Hepatocyte (in vitro differentiated cells): ENCODE measurements at regions not wholly inside any gene's neighbourhood (a gene's known extent, or its start where the extent isn't known, plus 50 kb on each side); places are given as distances from the start of the nearest gene placed in this dataset. TPM values are rescaled to one million over a fixed set of nuclear protein-coding genes. Genes with fewer than 3 reads are reported as not detected.

Source experiments
- DNase-seq: peaks from one replicate; pipeline ENCODE4 v3.0.0-alpha.2; 2016; ENCODE audit warnings: low spot score
- H2AFZ ChIP-seq: fragments of 200-600 bp; sonication (generic); 2 replicates; pipeline ENCODE4 v1.6.0; 2016; ENCODE audit warnings: antibody characterized with exemption, mild to moderate bottlenecking
- H3K27ac ChIP-seq: fragments of 200-600 bp; sonication (generic); 2 replicates; pipeline ENCODE4 v1.5.1; 2016; ENCODE audit warnings: mild to moderate bottlenecking
- H3K27me3 ChIP-seq: fragments of 200-600 bp; sonication (generic); 2 replicates; pipeline ENCODE4 v1.6.1; 2016
- H3K36me3 ChIP-seq: fragments of 200-600 bp; sonication (generic); replicated peaks from 2 replicates; pipeline ENCODE4 v1.5.1; 2016; ENCODE audit warnings: low read depth; ENCODE audit not compliant: insufficient read depth
- H3K4me1 ChIP-seq: fragments of 200-600 bp; sonication (generic); 2 replicates; pipeline ENCODE4 v1.5.1; 2016; ENCODE audit warnings: mild to moderate bottlenecking, moderate library complexity; ENCODE audit not compliant: insufficient read depth
- H3K4me2 ChIP-seq: fragments of 200-600 bp; sonication (generic); 2 replicates; pipeline ENCODE4 v1.6.0; 2016
- H3K4me3 ChIP-seq: fragments of 200-600 bp; sonication (generic); 2 replicates; pipeline ENCODE4 v1.5.1; 2016; ENCODE audit warnings: mild to moderate bottlenecking
- H3K79me2 ChIP-seq: fragments of 200-600 bp; sonication (generic); 2 replicates; pipeline ENCODE4 v1.6.0; 2017; ENCODE audit warnings: mild to moderate bottlenecking
- H3K9me2 ChIP-seq: fragments of 200-600 bp; sonication (generic); replicated peaks from 2 replicates; pipeline ENCODE4 v1.6.0; 2017; ENCODE audit warnings: mild to moderate bottlenecking; ENCODE audit not compliant: insufficient read depth
- H3K9me3 ChIP-seq: fragments of 200-600 bp; sonication (generic); 2 replicates; pipeline ENCODE4 v1.5.1; 2016; ENCODE audit warnings: low read depth, mild to moderate bottlenecking
- H4K20me1 ChIP-seq: fragments of 200-600 bp; sonication (generic); 2 replicates; pipeline ENCODE4 v1.6.0; 2016; ENCODE audit warnings: mild to moderate bottlenecking; ENCODE audit not compliant: insufficient read depth, poor library complexity, severe bottlenecking
- EZH2 ChIP-seq: fragments of 200-600 bp; sonication (generic); IDR thresholded peaks from 2 replicates; pipeline ENCODE4 v1.6.1; 2016; ENCODE audit warnings: antibody characterized with exemption, mild to moderate bottlenecking, borderline replicate concordance
- EZH2phosphoT487 ChIP-seq: fragments of 200-600 bp; sonication (generic); IDR thresholded peaks from one replicate; pipeline ENCODE4 v1.6.1; 2018; ENCODE audit warnings: antibody characterized with exemption, mild to moderate bottlenecking, low read depth, moderate library complexity; ENCODE audit not compliant: unreplicated experiment, severe bottlenecking
- WGBS: methylation state at CpG from one replicate; pipeline ENCODE4 v1.1.6; 2016; ENCODE audit warnings: low lambda C conversion rate; ENCODE audit errors: missing lambda C conversion rate; 5-methylcytosine and 5-hydroxymethylcytosine counted together
- small RNA-seq: library from RNA; depleted of rRNA; stranded (forward); fragments of <200 nt; gene quantifications from one replicate; pipeline ENCODE3, GENCODE V24; 2014
- TF ChIP-seq, protein P1 (sequence below): fragments of 200-600 bp; sonication (generic); IDR thresholded peaks from 2 replicates; pipeline ENCODE4 v1.5.1; 2016; ENCODE audit warnings: antibody characterized with exemption, mild to moderate bottlenecking; ENCODE audit not compliant: poor library complexity

DNA sequence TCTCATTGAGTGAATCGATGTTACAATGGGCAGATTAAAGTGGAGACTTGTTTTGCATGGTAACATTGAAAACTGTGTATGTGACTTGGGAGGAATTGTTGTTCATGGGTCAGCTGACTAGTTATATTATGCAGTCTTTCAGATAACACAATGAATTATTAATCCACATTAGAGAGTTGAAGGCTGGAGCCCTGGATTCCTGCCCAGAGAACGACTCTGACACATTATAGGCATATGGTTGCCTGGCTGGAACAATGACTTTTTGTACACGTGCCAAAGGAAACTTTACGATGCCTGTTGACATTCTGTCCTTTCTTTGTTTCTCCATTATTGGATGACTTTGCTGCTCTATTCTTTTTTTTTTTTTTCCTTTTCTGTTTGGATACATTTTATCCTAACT, 52.3 kb upstream of the TMEM229A start:
- no peaks in the 10 kb centered on the region for H3K79me2 ChIP-seq
- H3K4me2 ChIP-seq, result no peak overlapping the region
- H3K27ac ChIP-seq, result no peak overlapping the region
- H4K20me1 ChIP-seq, result no peaks in the 10 kb centered on the region
- no peak overlapping the region for H2AFZ ChIP-seq
- no peaks in the 10 kb centered on the region for H3K36me3 ChIP-seq
- no peaks in the 10 kb centered on the region for H3K9me3 ChIP-seq
- peaks cover 4% of the 10 kb centered on the region for H3K4me1 ChIP-seq
- 54% methylated on average over 4 of the region's 4 CpGs for WGBS
- TF ChIP-seq, protein P1, sequence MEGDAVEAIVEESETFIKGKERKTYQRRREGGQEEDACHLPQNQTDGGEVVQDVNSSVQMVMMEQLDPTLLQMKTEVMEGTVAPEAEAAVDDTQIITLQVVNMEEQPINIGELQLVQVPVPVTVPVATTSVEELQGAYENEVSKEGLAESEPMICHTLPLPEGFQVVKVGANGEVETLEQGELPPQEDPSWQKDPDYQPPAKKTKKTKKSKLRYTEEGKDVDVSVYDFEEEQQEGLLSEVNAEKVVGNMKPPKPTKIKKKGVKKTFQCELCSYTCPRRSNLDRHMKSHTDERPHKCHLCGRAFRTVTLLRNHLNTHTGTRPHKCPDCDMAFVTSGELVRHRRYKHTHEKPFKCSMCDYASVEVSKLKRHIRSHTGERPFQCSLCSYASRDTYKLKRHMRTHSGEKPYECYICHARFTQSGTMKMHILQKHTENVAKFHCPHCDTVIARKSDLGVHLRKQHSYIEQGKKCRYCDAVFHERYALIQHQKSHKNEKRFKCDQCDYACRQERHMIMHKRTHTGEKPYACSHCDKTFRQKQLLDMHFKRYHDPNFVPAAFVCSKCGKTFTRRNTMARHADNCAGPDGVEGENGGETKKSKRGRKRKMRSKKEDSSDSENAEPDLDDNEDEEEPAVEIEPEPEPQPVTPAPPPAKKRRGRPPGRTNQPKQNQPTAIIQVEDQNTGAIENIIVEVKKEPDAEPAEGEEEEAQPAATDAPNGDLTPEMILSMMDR, result no peak
- TF ChIP-seq EZH2 (no peak), EZH2phosphoT487 (no peak)
- H3K4me3 ChIP-seq, result no peak overlapping the region
- H3K27me3 ChIP-seq, result no peaks in the 10 kb centered on the region
- H3K9me2 ChIP-seq, result no peaks in the 10 kb centered on the region
- peak; percentile 21 for DNase-seq

DNA sequence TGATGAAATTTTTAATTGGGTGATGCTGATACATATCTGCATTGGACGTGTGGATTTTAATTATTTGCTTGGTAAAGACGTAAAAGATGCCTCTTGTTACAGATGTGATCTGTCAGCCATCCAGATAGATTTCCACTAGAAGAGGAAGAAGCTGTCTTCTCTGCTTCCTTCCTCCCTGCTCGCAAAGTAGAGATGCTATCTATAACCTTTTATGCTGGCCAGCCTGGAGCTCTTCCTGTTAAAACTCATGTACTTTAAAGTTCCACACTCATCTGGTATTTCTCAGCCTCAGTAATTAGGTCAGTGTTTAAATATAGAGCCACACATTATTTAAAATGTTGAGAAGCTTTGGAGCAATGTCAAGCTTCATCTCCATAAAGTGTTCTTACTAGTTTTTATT, 51.2 kb upstream of the TMEM229A start:
- Histone ChIP-seq H3K4me2 (no peak overlapping the region), H2AFZ (no peak overlapping the region), H3K79me2 (no peaks in the 10 kb centered on the region), H3K36me3 (no peaks in the 10 kb centered on the region), H3K27ac (no peak overlapping the region), H4K20me1 (no peaks in the 10 kb centered on the region), H3K27me3 (no peaks in the 10 kb centered on the region), H3K4me3 (no peak overlapping the region), H3K9me2 (no peaks in the 10 kb centered on the region), H3K4me1 (peaks cover 4% of the 10 kb centered on the region), H3K9me3 (no peaks in the 10 kb centered on the region)
- no peak for TF ChIP-seq EZH2
- TF ChIP-seq, protein P1, result no peak
- TF ChIP-seq EZH2phosphoT487, result no peak
- no peak for DNase-seq
- WGBS, result 44% methylated on average over 3 of the region's 3 CpGs

Small RNA genes in the stretch of these regions (small RNA-seq; reads per million reads assigned to genes)
- gene RNU6-102P, result not detected
